OCI-LY1 (cell line): ENCODE measurements at regions not wholly inside any gene's neighbourhood (a gene's known extent, or its start where the extent isn't known, plus 50 kb on each side); places are given as distances from the start of the nearest gene placed in this dataset.
"Not testable (repeated sequence)": the region's sequence is repeated elsewhere in the genome, so short reads cannot be mapped to it uniquely, and the experiment has no call there.

ENCODE experiments used
- H2AFZ ChIP-seq: fragments of 200-600 bp; sonication (generic), shearing (Covaris generic); 2 replicates; pipeline ENCODE4 v1.6.0; 2014; ENCODE audit warnings: antibody characterized with exemption, mild to moderate bottlenecking, low read length
- H3F3A ChIP-seq: fragments of 200-600 bp; sonication (generic), shearing (Covaris generic); 2 replicates; pipeline ENCODE4 v1.6.0; 2014; ENCODE audit warnings: mild to moderate bottlenecking, antibody characterized with exemption, low read length, moderate library complexity; ENCODE audit not compliant: insufficient read depth
- H3K27ac ChIP-seq: fragments of 200-600 bp; sonication (generic); 2 replicates; pipeline ENCODE4 v1.5.1; 2014; ENCODE audit warnings: low read length, mixed run types, mild to moderate bottlenecking, low read depth; ENCODE audit not compliant: poor library complexity, severe bottlenecking
- H3K27me3 ChIP-seq: fragments of 200-600 bp; sonication (generic); 2 replicates; pipeline ENCODE4 v1.6.0; 2014; ENCODE audit warnings: antibody characterized with exemption, mild to moderate bottlenecking, low read length, moderate library complexity; ENCODE audit not compliant: insufficient read depth
- H3K36me3 ChIP-seq: fragments of 200-600 bp; sonication (generic); 2 replicates; pipeline ENCODE4 v1.6.1; 2014; ENCODE audit warnings: mild to moderate bottlenecking, antibody characterized with exemption, low read length, moderate library complexity, mixed read lengths; ENCODE audit not compliant: insufficient read depth
- H3K4me1 ChIP-seq: fragments of 200-600 bp; sonication (generic); 2 replicates; pipeline ENCODE4 v1.5.1; 2014; ENCODE audit warnings: mild to moderate bottlenecking, low read length, moderate library complexity; ENCODE audit not compliant: insufficient read depth, severe bottlenecking
- H3K4me2 ChIP-seq: fragments of 200-600 bp; sonication (generic), shearing (Covaris generic); 2 replicates; pipeline ENCODE4 v1.6.1; 2014; ENCODE audit warnings: low read length
- H3K4me3 ChIP-seq: fragments of 200-600 bp; sonication (generic); 2 replicates; pipeline ENCODE4 v1.5.1; 2014; ENCODE audit warnings: low read length, low read depth, mild to moderate bottlenecking, mixed read lengths; ENCODE audit not compliant: poor library complexity, severe bottlenecking
- H3K79me2 ChIP-seq: fragments of 200-600 bp; shearing (Covaris generic); 2 replicates; pipeline ENCODE4 v1.6.1; 2016; ENCODE audit warnings: mixed run types, low read length, mixed read lengths; ENCODE audit not compliant: insufficient read depth
- H3K9ac ChIP-seq: fragments of 200-600 bp; sonication (generic), shearing (Covaris generic); 2 replicates; pipeline ENCODE4 v1.6.1; 2014; ENCODE audit warnings: mild to moderate bottlenecking, low read length, mixed read lengths
- H3K9me2 ChIP-seq: fragments of 200-600 bp; sonication (generic), shearing (Covaris generic); 2 replicates; pipeline ENCODE4 v1.6.1; 2014; ENCODE audit warnings: low read depth, mild to moderate bottlenecking, low read length, mixed read lengths
- H3K9me3 ChIP-seq: fragments of 200-600 bp; shearing (Covaris generic); 2 replicates; pipeline ENCODE4 v1.6.1; 2014; ENCODE audit warnings: low read length, mixed read lengths
- H4K20me1 ChIP-seq: fragments of 200-600 bp; sonication (generic), shearing (Covaris generic); 2 replicates; pipeline ENCODE4 v1.6.0; 2016; ENCODE audit warnings: mild to moderate bottlenecking, low read length; ENCODE audit not compliant: insufficient read depth
- EZH2 ChIP-seq: fragments of 200-600 bp; sonication (generic), shearing (Covaris generic); IDR thresholded peaks from 2 replicates; pipeline ENCODE4 v1.8.0; 2017; ENCODE audit warnings: borderline replicate concordance, mixed run types, mild to moderate bottlenecking, antibody characterized with exemption, low read length, moderate library complexity, mixed read lengths
- TF ChIP-seq, protein P1 (sequence below): fragments of 200-600 bp; sonication (generic), shearing (Covaris generic); IDR thresholded peaks from 2 replicates; pipeline ENCODE4 v1.5.1; 2017; ENCODE audit warnings: mild to moderate bottlenecking, antibody characterized with exemption, low read length, moderate library complexity, mixed read lengths

DNA sequence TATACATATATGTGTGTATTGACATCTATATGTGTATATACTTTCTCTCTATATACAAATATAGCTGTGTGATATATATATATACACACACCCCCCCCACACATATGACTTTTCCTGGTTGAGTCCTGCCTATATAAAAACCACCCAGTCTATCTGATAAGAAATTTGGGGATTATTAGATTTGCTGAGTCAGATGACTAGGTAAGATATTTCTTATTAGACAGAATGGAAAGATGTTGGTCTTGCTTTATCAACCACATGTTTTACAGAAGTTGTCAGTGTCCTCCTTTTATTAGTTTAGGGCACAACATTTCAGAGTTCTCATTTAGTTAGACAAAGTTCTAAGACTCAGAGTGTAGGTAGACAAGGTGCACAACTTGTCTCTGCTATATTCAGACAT is 953.3 kb downstream of the METTL15 start:
- Histone ChIP-seq H3K9me3 (no peaks in the 10 kb centered on the region), H3K27ac (no peak overlapping the region), H2AFZ (no peak overlapping the region), H3K36me3 (no peaks in the 10 kb centered on the region), H3F3A (no peaks in the 10 kb centered on the region), H3K4me3 (no peak overlapping the region), H3K27me3 (no peaks in the 10 kb centered on the region), H3K4me2 (no peak overlapping the region), H3K9me2 (no peaks in the 10 kb centered on the region), H4K20me1 (no peaks in the 10 kb centered on the region), H3K9ac (no peak overlapping the region), H3K4me1 (no peaks in the 10 kb centered on the region), H3K79me2 (no peaks in the 10 kb centered on the region)
- TF ChIP-seq, protein P1, sequence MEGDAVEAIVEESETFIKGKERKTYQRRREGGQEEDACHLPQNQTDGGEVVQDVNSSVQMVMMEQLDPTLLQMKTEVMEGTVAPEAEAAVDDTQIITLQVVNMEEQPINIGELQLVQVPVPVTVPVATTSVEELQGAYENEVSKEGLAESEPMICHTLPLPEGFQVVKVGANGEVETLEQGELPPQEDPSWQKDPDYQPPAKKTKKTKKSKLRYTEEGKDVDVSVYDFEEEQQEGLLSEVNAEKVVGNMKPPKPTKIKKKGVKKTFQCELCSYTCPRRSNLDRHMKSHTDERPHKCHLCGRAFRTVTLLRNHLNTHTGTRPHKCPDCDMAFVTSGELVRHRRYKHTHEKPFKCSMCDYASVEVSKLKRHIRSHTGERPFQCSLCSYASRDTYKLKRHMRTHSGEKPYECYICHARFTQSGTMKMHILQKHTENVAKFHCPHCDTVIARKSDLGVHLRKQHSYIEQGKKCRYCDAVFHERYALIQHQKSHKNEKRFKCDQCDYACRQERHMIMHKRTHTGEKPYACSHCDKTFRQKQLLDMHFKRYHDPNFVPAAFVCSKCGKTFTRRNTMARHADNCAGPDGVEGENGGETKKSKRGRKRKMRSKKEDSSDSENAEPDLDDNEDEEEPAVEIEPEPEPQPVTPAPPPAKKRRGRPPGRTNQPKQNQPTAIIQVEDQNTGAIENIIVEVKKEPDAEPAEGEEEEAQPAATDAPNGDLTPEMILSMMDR = no peak
- TF ChIP-seq EZH2 = no peak

- H3K27ac ChIP-seq, H3K79me2 ChIP-seq, H3K9me2 ChIP-seq, H3K4me1 ChIP-seq, H4K20me1 ChIP-seq, H3K9me3 ChIP-seq, H2AFZ ChIP-seq, H3K4me2 ChIP-seq, H3F3A ChIP-seq, H3K36me3 ChIP-seq, H3K9ac ChIP-seq, H3K27me3 ChIP-seq, H3K4me3 ChIP-seq: not testable (repeated sequence)
Observed at GRCh38 chr11:29056487-29056886, 948.3 kb downstream of the METTL15 start.

DNA sequence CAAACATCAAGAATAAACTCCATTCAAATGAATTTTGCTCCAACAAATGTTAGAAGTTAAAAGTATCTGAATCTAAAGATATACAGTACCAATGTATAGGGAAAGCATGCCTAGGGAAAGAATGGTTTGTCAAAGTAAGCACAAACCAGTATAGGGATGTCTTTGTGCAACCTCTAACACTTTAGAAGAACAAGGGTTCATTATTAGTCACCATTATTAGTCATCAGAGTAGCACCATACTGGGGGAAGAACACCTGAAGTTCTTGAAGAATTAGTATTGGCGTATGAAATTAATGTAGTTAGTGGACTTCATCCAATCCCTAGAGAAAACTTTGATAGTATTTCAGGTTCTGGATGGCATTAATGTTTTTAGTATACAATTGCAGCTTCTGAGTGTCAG is 943.7 kb downstream of the METTL15 start:
- H3K4me2 ChIP-seq = no peak overlapping the region
- H3K9me2 ChIP-seq = no peaks in the 10 kb centered on the region
- H3K27me3 ChIP-seq = no peaks in the 10 kb centered on the region
- H3K36me3 ChIP-seq = no peaks in the 10 kb centered on the region
- no peaks in the 10 kb centered on the region for H3K9me3 ChIP-seq
- no peaks in the 10 kb centered on the region for H3K4me1 ChIP-seq
- no peaks in the 10 kb centered on the region for H3F3A ChIP-seq
- no peaks in the 10 kb centered on the region for H4K20me1 ChIP-seq
- H2AFZ ChIP-seq = no peak overlapping the region
- no peak for TF ChIP-seq EZH2
- TF ChIP-seq, protein P1 = no peak
- no peaks in the 10 kb centered on the region for H3K79me2 ChIP-seq
- H3K9ac ChIP-seq = no peak overlapping the region
- no peak overlapping the region for H3K27ac ChIP-seq
- H3K4me3 ChIP-seq = no peak overlapping the region

DNA sequence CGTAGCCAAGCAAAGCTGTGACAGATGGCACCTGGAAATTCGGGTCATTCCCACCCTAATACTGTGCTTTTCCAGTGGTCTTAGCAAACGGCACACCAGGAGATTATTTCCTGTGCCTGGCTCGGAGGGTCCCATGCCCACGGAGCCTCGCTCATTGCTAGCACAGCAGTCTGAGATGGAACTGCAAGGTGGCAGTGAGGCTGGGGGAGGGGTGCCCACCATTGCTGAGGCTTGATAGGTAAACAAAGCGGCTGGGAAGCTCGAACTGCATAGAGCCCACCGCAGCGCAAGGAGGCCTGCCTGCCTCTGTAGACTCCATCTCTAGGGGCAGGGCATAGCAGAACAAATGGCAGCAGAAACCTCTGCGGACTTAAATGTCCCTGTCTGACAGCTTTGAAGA is 942.8 kb downstream of the METTL15 start:
- not testable (repeated sequence) for H4K20me1 ChIP-seq, H3K4me2 ChIP-seq

More for the DNA sequence above, 942.8 kb downstream of the METTL15 start:
- H3F3A ChIP-seq, H3K36me3 ChIP-seq, H3K79me2 ChIP-seq, H2AFZ ChIP-seq, H3K9me2 ChIP-seq, H3K27me3 ChIP-seq, H3K9ac ChIP-seq, H3K9me3 ChIP-seq, H3K4me1 ChIP-seq, H3K4me3 ChIP-seq, H3K27ac ChIP-seq: not testable (repeated sequence)
